Activated CD4-positive, alpha-beta memory T cell treated with anti-CD3 and anti-CD28 coated beads, Interleukin-2, amount 10 ng/mL, durations not matched to agents 7 days and 5 days (primary cell): ENCODE measurements at regions not wholly inside any gene's neighbourhood (a gene's known extent, or its start where the extent isn't known, plus 50 kb on each side); places are given as distances from the start of the nearest gene placed in this dataset.

Source experiments
- CTCF ChIA-PET: fragments of 350-600 bp; sonication (Branson Sonifier 250); formaldehyde crosslinking; loops from one replicate; lab custom pipeline; 2021; ENCODE audit warnings: antibody characterized with exemption, inconsistent platforms; lab: Charles Lee
- POLR2A ChIA-PET: fragments of 350-600 bp; sonication (Branson Sonifier 250); formaldehyde crosslinking; loops from one replicate; lab custom pipeline; 2021; ENCODE audit warnings: antibody characterized with exemption; lab: Charles Lee
- DNase-seq: peaks from one replicate; pipeline ENCODE4 v3.0.0-alpha.2; 2020
- H3K27ac Mint-ChIP-seq: one replicate; pipeline ENCODE4 v1.8.0; 2021; ENCODE audit warnings: mild to moderate bottlenecking, mixed read lengths
- H3K27me3 Mint-ChIP-seq: one replicate; pipeline ENCODE4 v1.8.0; 2021; ENCODE audit warnings: mixed read lengths
- H3K36me3 Mint-ChIP-seq: one replicate; pipeline ENCODE4 v1.8.0; 2021; ENCODE audit warnings: low read depth, mixed read lengths
- H3K4me1 Mint-ChIP-seq: one replicate; pipeline ENCODE4 v1.8.0; 2021; ENCODE audit warnings: mixed read lengths
- H3K4me3 Mint-ChIP-seq: one replicate; pipeline ENCODE4 v1.8.0; 2021; ENCODE audit warnings: mild to moderate bottlenecking, mixed read lengths
- H3K9me3 Mint-ChIP-seq: one replicate; pipeline ENCODE4 v1.8.0; 2021; ENCODE audit warnings: mixed read lengths

GRCh38 chr10:117876210-117876609 lies 170.5 kb downstream of the RAB11FIP2 start:
- H3K4me1 Mint-ChIP-seq, result no peaks in the 10 kb centered on the region
- no peaks in the 10 kb centered on the region for H3K36me3 Mint-ChIP-seq
- peaks cover 2% of the 10 kb centered on the region for H3K27me3 Mint-ChIP-seq
- no peak for DNase-seq
- H3K9me3 Mint-ChIP-seq, result no peaks in the 10 kb centered on the region
- no peak overlapping the region for H3K27ac Mint-ChIP-seq
- CTCF ChIA-PET, result no interaction called here
- POLR2A ChIA-PET, result no interaction called here
- no peak overlapping the region for H3K4me3 Mint-ChIP-seq

GRCh38 chr10:117878626-117879025 lies 168.1 kb downstream of the RAB11FIP2 start:
- ChIA-PET CTCF (no interaction called here), POLR2A (no interaction called here)
- DNase-seq, result no peak
- no peak overlapping the region for H3K27ac Mint-ChIP-seq
- H3K9me3 Mint-ChIP-seq, result no peaks in the 10 kb centered on the region
- H3K27me3 Mint-ChIP-seq, result peaks cover 2% of the 10 kb centered on the region
- no peak overlapping the region for H3K4me3 Mint-ChIP-seq
- no peaks in the 10 kb centered on the region for H3K36me3 Mint-ChIP-seq
- H3K4me1 Mint-ChIP-seq, result no peaks in the 10 kb centered on the region

- ChIA-PET CTCF (no interaction called here), POLR2A (no interaction called here)
- H3K4me3 Mint-ChIP-seq, result no peak overlapping the region
- H3K27me3 Mint-ChIP-seq, result peaks cover 2% of the 10 kb centered on the region
- no peaks in the 10 kb centered on the region for H3K36me3 Mint-ChIP-seq
- DNase-seq, result no peak
- H3K4me1 Mint-ChIP-seq, result no peaks in the 10 kb centered on the region
- no peaks in the 10 kb centered on the region for H3K9me3 Mint-ChIP-seq
- no peak overlapping the region for H3K27ac Mint-ChIP-seq
Observed at GRCh38 chr10:117884093-117884492, 162.6 kb downstream of the RAB11FIP2 start.

- Mint-ChIP-seq H3K27ac (no peak overlapping the region), H3K36me3 (no peaks in the 10 kb centered on the region), H3K4me1 (no peaks in the 10 kb centered on the region), H3K9me3 (no peaks in the 10 kb centered on the region), H3K4me3 (no peak overlapping the region), H3K27me3 (peaks cover 2% of the 10 kb centered on the region)
- no peak for DNase-seq
- ChIA-PET POLR2A (no interaction called here), CTCF (no interaction called here)
Observed at GRCh38 chr10:117884592-117884991, 162.1 kb downstream of the RAB11FIP2 start.

GRCh38 chr10:117885206-117885829 lies 161.4 kb downstream of the RAB11FIP2 start:
- ChIA-PET POLR2A (no interaction called here), CTCF (no interaction called here)
- Mint-ChIP-seq H3K27ac (no peak overlapping the region), H3K4me1 (no peaks in the 10 kb centered on the region), H3K9me3 (no peaks in the 10 kb centered on the region), H3K4me3 (no peak overlapping the region), H3K36me3 (no peaks in the 10 kb centered on the region), H3K27me3 (peaks cover 2% of the 10 kb centered on the region)
- DNase-seq, result no peak

GRCh38 chr10:117886766-117887165 lies 160.0 kb downstream of the RAB11FIP2 start:
- peaks cover 2% of the 10 kb centered on the region for H3K27me3 Mint-ChIP-seq
- H3K36me3 Mint-ChIP-seq, result no peaks in the 10 kb centered on the region
- no peaks in the 10 kb centered on the region for H3K4me1 Mint-ChIP-seq
- no peaks in the 10 kb centered on the region for H3K9me3 Mint-ChIP-seq
- no peak overlapping the region for H3K4me3 Mint-ChIP-seq
- no peak for DNase-seq
- ChIA-PET CTCF (no interaction called here), POLR2A (no interaction called here)
- H3K27ac Mint-ChIP-seq, result no peak overlapping the region

GRCh38 chr10:117889664-117890063 lies 157.1 kb downstream of the RAB11FIP2 start:
- POLR2A ChIA-PET, result no interaction called here
- H3K36me3 Mint-ChIP-seq, result no peaks in the 10 kb centered on the region

GRCh38 chr10:117892681-117893220 lies 154.0 kb downstream of the RAB11FIP2 start:
- Mint-ChIP-seq H3K4me3 (no peak overlapping the region), H3K27me3 (peaks cover 2% of the 10 kb centered on the region), H3K9me3 (no peaks in the 10 kb centered on the region), H3K36me3 (no peaks in the 10 kb centered on the region), H3K27ac (no peak overlapping the region), H3K4me1 (no peaks in the 10 kb centered on the region)
- POLR2A ChIA-PET, result no interaction called here
- CTCF ChIA-PET, result no interaction called here
- no peak for DNase-seq

More at GRCh38 chr10:117889664-117890063, 157.1 kb downstream of the RAB11FIP2 start:
- H3K4me1 Mint-ChIP-seq, result no peaks in the 10 kb centered on the region
- H3K4me3 Mint-ChIP-seq, result no peak overlapping the region
- DNase-seq, result no peak
- CTCF ChIA-PET, result no interaction called here
- H3K27ac Mint-ChIP-seq, result no peak overlapping the region
- no peaks in the 10 kb centered on the region for H3K9me3 Mint-ChIP-seq
- H3K27me3 Mint-ChIP-seq, result peaks cover 2% of the 10 kb centered on the region

GRCh38 chr10:117894339-117894738 lies 152.4 kb downstream of the RAB11FIP2 start:
- POLR2A ChIA-PET, result no interaction called here
- no peak for DNase-seq
- CTCF ChIA-PET, result no interaction called here
- Mint-ChIP-seq H3K4me1 (no peaks in the 10 kb centered on the region), H3K27me3 (peaks cover 2% of the 10 kb centered on the region), H3K27ac (no peak overlapping the region), H3K4me3 (no peak overlapping the region), H3K9me3 (no peaks in the 10 kb centered on the region), H3K36me3 (no peaks in the 10 kb centered on the region)

- Mint-ChIP-seq H3K4me3 (no peak overlapping the region), H3K4me1 (no peaks in the 10 kb centered on the region), H3K27me3 (peaks cover 2% of the 10 kb centered on the region), H3K27ac (no peak overlapping the region), H3K9me3 (no peaks in the 10 kb centered on the region), H3K36me3 (no peaks in the 10 kb centered on the region)
- DNase-seq, result no peak
- ChIA-PET CTCF (no interaction called here), POLR2A (no interaction called here)
Observed at GRCh38 chr10:117896517-117896916, 150.2 kb downstream of the RAB11FIP2 start.

GRCh38 chr10:117899181-117899683 lies 147.5 kb downstream of the RAB11FIP2 start:
- no peaks in the 10 kb centered on the region for H3K9me3 Mint-ChIP-seq
- no peak for DNase-seq
- H3K27me3 Mint-ChIP-seq, result peaks cover 2% of the 10 kb centered on the region
- no peaks in the 10 kb centered on the region for H3K4me1 Mint-ChIP-seq
- CTCF ChIA-PET, result no interaction called here
- H3K4me3 Mint-ChIP-seq, result no peak overlapping the region
- no peaks in the 10 kb centered on the region for H3K36me3 Mint-ChIP-seq
- no peak overlapping the region for H3K27ac Mint-ChIP-seq
- POLR2A ChIA-PET, result no interaction called here

GRCh38 chr10:117900280-117900679 lies 146.5 kb downstream of the RAB11FIP2 start:
- CTCF ChIA-PET, result no interaction called here
- Mint-ChIP-seq H3K4me3 (no peak overlapping the region), H3K9me3 (no peaks in the 10 kb centered on the region), H3K4me1 (no peaks in the 10 kb centered on the region), H3K27ac (no peak overlapping the region), H3K36me3 (no peaks in the 10 kb centered on the region), H3K27me3 (peaks cover 2% of the 10 kb centered on the region)
- POLR2A ChIA-PET, result no interaction called here
- no peak for DNase-seq

- DNase-seq, result no peak
- Mint-ChIP-seq H3K4me3 (no peak overlapping the region), H3K36me3 (no peaks in the 10 kb centered on the region), H3K27ac (no peak overlapping the region), H3K9me3 (no peaks in the 10 kb centered on the region), H3K4me1 (no peaks in the 10 kb centered on the region), H3K27me3 (peaks cover 6% of the 10 kb centered on the region)
- ChIA-PET POLR2A (no interaction called here), CTCF (no interaction called here)
Observed at GRCh38 chr10:117903854-117904253, 142.9 kb downstream of the RAB11FIP2 start.

GRCh38 chr10:117905404-117905803 lies 141.3 kb downstream of the RAB11FIP2 start:
- H3K9me3 Mint-ChIP-seq, result no peaks in the 10 kb centered on the region
- no peaks in the 10 kb centered on the region for H3K36me3 Mint-ChIP-seq
- ChIA-PET CTCF (no interaction called here), POLR2A (no interaction called here)
- no peak overlapping the region for H3K27ac Mint-ChIP-seq
- H3K27me3 Mint-ChIP-seq, result peaks cover 11% of the 10 kb centered on the region
- no peak overlapping the region for H3K4me3 Mint-ChIP-seq
- no peaks in the 10 kb centered on the region for H3K4me1 Mint-ChIP-seq
- DNase-seq, result no peak
